Right atrium auricular region (tissue), 2 donors: ENCODE measurements at regions not wholly inside any gene's neighbourhood (a gene's known extent, or its start where the extent isn't known, plus 50 kb on each side); places are given as distances from the start of the nearest gene placed in this dataset.

Experiments used
- DNase-seq: peaks from one replicate; pipeline ENCODE4 v3.0.0-alpha.2; 2019; ENCODE audit warnings: low spot score
- H3K27ac ChIP-seq, 2 donors: fragments of 200-600 bp; sonication (generic); 1 replicate in 1 of 2; 2 replicates in 1 of 2; pipeline ENCODE4 v1.5.1; 2016 to 2019
- H3K27me3 ChIP-seq, 2 donors: fragments of 200-600 bp; sonication (generic); one replicate each; pipeline versions ENCODE4 v1.5.1 to v1.6.0; 2017 to 2019
- H3K36me3 ChIP-seq: fragments of 200-600 bp; sonication (generic); one replicate; pipeline ENCODE4 v1.5.1; 2016
- H3K4me1 ChIP-seq, 2 donors: fragments of 200-600 bp; sonication (generic); one replicate each; pipeline versions ENCODE4 v1.5.1 to v1.6.0; 2017 to 2019
- H3K4me3 ChIP-seq, 2 donors: fragments of 200-600 bp; sonication (generic); 1 replicate in 1 of 2; 2 replicates in 1 of 2; pipeline ENCODE4 v1.5.1; 2017 to 2019; ENCODE audit warnings: mild to moderate bottlenecking in 1 of 2, moderate library complexity in 1 of 2
- H3K9me3 ChIP-seq, 2 donors: fragments of 200-600 bp; sonication (generic); one replicate each; pipeline ENCODE4 v1.5.1; 2019
- TF ChIP-seq, protein P1 (sequence below), 2 donors: fragments of 200-600 bp; sonication (generic); IDR thresholded peaks; one replicate each; pipeline ENCODE4 v1.5.1; 2019; ENCODE audit warnings: antibody characterized with exemption in 2 of 2

DNA sequence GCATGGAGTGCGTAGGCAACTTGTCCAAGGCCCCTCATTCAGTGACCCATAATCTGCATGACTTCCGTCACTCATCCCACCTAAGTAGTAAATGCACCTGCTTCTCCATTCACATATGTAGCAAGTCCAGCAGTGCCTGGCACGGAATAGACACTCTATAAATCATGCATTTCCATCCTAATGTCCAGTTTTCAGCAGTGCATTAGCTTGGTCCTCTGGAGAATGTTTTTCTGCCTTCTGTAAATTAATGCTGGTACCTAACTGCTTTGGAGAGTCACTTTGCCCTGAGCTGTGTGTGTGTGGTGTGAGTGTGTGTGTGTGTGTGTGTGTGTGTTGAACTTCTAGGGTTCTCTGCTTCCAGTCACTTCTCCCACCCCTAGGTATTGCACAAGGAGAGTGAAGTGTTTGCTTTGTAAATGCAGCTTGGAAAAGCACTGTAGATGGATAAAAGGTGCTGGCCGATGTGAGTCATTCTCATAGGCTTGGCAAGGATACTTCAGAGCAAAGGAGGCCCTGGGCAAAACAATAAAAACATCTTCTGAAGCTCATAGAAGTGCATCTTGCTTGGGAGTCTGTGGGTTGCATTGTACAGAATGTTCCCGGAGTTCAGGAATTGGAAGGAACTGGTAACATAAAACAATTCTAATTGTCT is 181.8 kb downstream of the KATNAL1 start:
- Histone ChIP-seq H3K27ac (no peak overlapping the region), H3K36me3 (no peaks in the 10 kb centered on the region), H3K4me1 (peaks cover 0 to 14% of the 10 kb centered on the region in 2 donors), H3K9me3 (no peaks in the 10 kb centered on the region), H3K27me3 (no peaks in the 10 kb centered on the region), H3K4me3 (no peak overlapping the region)
- TF ChIP-seq, protein P1, sequence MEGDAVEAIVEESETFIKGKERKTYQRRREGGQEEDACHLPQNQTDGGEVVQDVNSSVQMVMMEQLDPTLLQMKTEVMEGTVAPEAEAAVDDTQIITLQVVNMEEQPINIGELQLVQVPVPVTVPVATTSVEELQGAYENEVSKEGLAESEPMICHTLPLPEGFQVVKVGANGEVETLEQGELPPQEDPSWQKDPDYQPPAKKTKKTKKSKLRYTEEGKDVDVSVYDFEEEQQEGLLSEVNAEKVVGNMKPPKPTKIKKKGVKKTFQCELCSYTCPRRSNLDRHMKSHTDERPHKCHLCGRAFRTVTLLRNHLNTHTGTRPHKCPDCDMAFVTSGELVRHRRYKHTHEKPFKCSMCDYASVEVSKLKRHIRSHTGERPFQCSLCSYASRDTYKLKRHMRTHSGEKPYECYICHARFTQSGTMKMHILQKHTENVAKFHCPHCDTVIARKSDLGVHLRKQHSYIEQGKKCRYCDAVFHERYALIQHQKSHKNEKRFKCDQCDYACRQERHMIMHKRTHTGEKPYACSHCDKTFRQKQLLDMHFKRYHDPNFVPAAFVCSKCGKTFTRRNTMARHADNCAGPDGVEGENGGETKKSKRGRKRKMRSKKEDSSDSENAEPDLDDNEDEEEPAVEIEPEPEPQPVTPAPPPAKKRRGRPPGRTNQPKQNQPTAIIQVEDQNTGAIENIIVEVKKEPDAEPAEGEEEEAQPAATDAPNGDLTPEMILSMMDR (IDR thresholded peaks at IDR 0.05) = no peak
- DNase-seq = no peak

DNA sequence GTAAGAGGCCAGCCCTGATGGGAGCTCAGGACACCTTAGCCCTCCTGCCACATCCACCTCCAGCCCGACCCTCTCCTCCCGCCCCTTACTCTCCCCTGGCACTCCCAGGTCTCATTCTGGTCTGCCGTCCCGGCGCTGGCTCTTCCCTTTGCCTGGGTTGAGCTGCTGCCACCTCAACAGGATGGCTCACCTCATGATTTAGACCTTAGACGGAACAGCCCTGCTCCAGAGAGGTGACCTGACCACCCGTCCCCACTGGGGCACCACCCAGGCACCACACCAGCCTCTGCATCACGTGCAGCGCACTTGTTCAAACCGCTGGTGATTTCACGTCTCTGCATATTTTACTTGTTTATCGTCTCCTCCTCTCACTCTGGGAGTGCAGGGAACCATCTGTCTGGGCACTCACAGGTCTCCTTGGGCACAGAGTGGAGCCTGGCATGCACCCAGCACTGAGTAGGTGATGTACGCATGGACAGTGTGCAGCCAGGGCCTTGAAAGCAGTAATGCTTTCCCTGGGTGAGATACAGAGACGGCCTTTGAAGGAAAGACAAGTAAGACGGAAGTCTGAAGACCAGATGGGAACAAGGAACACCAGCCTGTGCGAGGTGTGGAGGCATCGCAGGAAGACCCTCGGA is 183.1 kb downstream of the KATNAL1 start:
- no peak overlapping the region for H3K4me3 ChIP-seq
- peaks cover 0 to 14% of the 10 kb centered on the region in 2 donors for H3K4me1 ChIP-seq
- H3K27ac ChIP-seq = no peak overlapping the region
- TF ChIP-seq, protein P1 (IDR thresholded peaks at IDR 0.05) = no peak
- no peaks in the 10 kb centered on the region for H3K27me3 ChIP-seq
- H3K9me3 ChIP-seq = no peaks in the 10 kb centered on the region
- no peak for DNase-seq
- no peaks in the 10 kb centered on the region for H3K36me3 ChIP-seq

DNA sequence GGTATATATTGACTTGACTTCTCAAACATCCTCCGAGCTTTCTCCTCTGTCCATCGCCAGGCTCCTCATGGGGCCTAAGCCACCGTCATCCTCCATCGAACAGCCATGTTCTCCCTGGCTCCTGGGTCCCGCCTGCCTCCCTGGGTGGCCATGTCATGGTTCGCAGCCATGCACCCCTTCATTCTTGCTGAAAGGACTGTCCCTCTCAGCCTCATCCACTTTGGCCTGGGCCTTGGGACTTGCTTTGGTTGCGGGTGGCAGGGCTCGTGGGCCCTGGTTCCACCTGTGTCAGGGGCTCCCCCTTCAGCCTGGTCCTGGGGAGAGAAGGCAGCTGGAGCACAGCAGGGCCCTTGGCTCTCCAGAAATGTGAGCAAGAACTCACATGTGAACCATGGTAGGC is 183.8 kb downstream of the KATNAL1 start:
- Histone ChIP-seq H3K36me3 (no peaks in the 10 kb centered on the region), H3K4me3 (no peak overlapping the region), H3K4me1 (peaks cover 0 to 14% of the 10 kb centered on the region in 2 donors), H3K27ac (no peak overlapping the region), H3K9me3 (no peaks in the 10 kb centered on the region), H3K27me3 (no peaks in the 10 kb centered on the region)
- no peak for DNase-seq
- TF ChIP-seq, protein P1 (IDR thresholded peaks at IDR 0.05) = no peak

DNA sequence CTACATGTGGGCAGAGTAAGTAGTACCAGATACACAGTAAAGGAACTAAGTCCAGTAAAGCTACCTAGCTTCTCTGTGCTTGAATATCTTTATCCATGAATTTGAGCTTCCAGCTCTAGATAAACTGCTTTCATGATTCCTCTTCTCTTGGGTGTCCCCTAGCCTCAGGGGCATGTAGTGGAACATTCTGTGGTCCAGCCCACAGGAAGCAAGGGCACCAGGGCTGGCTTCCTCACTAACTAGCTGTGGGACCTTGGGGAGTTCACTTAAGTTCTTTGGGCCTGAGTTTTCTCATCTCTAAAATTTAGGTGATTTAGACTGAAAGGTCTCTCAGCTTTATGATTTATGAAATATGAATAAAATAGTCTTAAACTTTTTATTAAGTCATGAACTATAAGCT is 185.7 kb downstream of the KATNAL1 start:
- H3K27ac ChIP-seq = no peak overlapping the region
- DNase-seq = no peak

DNA sequence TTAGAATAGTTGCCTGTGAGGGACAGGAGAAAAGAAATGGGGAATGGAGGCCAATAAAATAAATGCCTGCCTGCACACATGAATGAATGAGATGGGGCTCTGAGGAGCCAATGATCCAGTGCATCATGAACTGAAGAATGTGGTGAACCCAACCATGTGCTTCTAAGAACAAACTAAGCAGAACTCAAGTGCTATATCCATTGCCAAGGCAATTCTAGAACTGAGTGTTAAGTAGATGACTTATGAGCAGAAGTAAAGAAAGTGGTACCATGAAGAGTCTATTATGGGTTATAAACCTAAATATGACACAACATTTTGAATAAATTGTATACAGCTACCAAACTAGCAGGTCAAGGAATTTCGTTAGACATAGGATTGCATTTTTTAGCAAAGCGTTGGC is 186.1 kb downstream of the KATNAL1 start:
- Histone ChIP-seq H3K9me3 (no peaks in the 10 kb centered on the region), H3K27ac (no peak overlapping the region)
- no peak for DNase-seq

More for the DNA sequence above, 185.7 kb downstream of the KATNAL1 start:
- Histone ChIP-seq H3K4me1 (peaks cover 0 to 1% of the 10 kb centered on the region in 2 donors), H3K27me3 (no peaks in the 10 kb centered on the region), H3K4me3 (no peak overlapping the region), H3K36me3 (no peaks in the 10 kb centered on the region), H3K9me3 (no peaks in the 10 kb centered on the region)
- TF ChIP-seq, protein P1 (IDR thresholded peaks at IDR 0.05) = no peak

More for the DNA sequence above, 186.1 kb downstream of the KATNAL1 start:
- TF ChIP-seq, protein P1 (IDR thresholded peaks at IDR 0.05) = no peak
- H3K36me3 ChIP-seq = no peaks in the 10 kb centered on the region
- H3K27me3 ChIP-seq = no peaks in the 10 kb centered on the region
- H3K4me3 ChIP-seq = no peak overlapping the region
- no peaks in the 10 kb centered on the region for H3K4me1 ChIP-seq
